ENCODE measurements at regions not wholly inside any gene's neighbourhood (a gene's known extent, or its start where the extent isn't known, plus 50 kb on each side); places are given as distances from the start of the nearest gene placed in this dataset.

DNA sequence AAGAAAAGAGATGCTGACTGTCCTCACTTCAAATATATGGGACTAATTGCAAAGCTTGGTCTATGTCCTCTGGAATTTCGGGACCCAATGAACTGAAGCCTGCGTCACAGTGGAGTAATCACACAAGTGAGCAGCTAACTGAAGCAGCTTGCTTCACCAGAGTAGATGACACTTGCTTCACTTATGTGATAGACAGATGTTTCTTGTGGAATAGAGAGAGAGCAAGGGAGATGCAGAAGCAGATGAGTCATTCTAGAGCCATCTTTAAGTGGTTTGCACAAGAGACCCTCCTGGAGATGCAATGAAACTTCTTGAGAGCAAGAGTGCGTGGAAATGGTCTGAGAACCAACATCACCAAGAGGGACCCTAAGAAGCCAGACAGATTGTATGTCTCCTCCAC, 1537.1 kb upstream of the FLRT2 start (continued):
- TF ChIP-seq, protein P1, sequence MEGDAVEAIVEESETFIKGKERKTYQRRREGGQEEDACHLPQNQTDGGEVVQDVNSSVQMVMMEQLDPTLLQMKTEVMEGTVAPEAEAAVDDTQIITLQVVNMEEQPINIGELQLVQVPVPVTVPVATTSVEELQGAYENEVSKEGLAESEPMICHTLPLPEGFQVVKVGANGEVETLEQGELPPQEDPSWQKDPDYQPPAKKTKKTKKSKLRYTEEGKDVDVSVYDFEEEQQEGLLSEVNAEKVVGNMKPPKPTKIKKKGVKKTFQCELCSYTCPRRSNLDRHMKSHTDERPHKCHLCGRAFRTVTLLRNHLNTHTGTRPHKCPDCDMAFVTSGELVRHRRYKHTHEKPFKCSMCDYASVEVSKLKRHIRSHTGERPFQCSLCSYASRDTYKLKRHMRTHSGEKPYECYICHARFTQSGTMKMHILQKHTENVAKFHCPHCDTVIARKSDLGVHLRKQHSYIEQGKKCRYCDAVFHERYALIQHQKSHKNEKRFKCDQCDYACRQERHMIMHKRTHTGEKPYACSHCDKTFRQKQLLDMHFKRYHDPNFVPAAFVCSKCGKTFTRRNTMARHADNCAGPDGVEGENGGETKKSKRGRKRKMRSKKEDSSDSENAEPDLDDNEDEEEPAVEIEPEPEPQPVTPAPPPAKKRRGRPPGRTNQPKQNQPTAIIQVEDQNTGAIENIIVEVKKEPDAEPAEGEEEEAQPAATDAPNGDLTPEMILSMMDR (conservative IDR thresholded peaks at IDR 0.05; ENCODE audit: low read depth in 2 of 2), result no peak
- no peak for TF ChIP-seq ZNF331 (CRISPR knock-in tag; IDR thresholded peaks at IDR 0.05; ENCODE audit: low read depth)
- no peak for TF ChIP-seq JUNB (IDR thresholded peaks at IDR 0.05; ENCODE audit: unreplicated experiment)
- TF ChIP-seq, protein P2, sequence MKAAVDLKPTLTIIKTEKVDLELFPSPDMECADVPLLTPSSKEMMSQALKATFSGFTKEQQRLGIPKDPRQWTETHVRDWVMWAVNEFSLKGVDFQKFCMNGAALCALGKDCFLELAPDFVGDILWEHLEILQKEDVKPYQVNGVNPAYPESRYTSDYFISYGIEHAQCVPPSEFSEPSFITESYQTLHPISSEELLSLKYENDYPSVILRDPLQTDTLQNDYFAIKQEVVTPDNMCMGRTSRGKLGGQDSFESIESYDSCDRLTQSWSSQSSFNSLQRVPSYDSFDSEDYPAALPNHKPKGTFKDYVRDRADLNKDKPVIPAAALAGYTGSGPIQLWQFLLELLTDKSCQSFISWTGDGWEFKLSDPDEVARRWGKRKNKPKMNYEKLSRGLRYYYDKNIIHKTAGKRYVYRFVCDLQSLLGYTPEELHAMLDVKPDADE (IDR thresholded peaks at IDR 0.05), result no peak
- TF ChIP-seq NANOG (IDR thresholded peaks at IDR 0.05; ENCODE audit: borderline replicate concordance), result no peak
- TF ChIP-seq POLR2AphosphoS5 (IDR thresholded peaks at IDR 0.05; ENCODE audit: low read depth), result no peak

DNA sequence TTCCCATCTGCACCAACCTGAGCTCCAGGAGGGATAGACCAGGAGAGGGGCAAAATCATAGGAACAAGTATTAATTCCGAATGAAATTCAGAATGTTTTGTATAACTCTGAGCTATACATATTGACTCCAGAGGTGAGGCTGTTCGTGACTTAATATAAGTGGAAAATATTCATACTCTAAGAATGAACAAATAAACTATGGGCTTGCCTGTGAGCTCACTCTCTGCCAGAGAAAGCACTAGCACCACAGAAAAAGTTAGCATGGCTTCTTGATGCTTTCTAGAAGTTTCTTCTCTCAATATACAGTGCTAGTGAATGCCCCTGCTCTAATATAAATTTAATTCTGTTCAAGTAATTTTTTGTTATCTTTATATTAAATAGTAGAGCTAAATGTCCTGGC, 1536.4 kb upstream of the FLRT2 start:
- H3K4me3 Mint-ChIP-seq, result no peak overlapping the region
- no peaks in the 10 kb centered on the region for H3F3A ChIP-seq (replicated peaks; ENCODE audit: low read depth)
- no peaks in the 10 kb centered on the region for H4K20me1 ChIP-seq (replicated peaks; ENCODE audit: insufficient read depth)
- H3K4me2 ChIP-seq, result no peak overlapping the region
- no peak overlapping the region for H3K27ac Mint-ChIP-seq
- no peaks in the 10 kb centered on the region for H3K27me3 ChIP-seq (ENCODE audit: insufficient read depth)
- H3K27me3 Mint-ChIP-seq (ENCODE audit: insufficient read depth, low read depth, poor library complexity), result no peaks in the 10 kb centered on the region
- no peaks in the 10 kb centered on the region for H3K4me1 ChIP-seq (ENCODE audit: insufficient read depth)
- H3K4me3 ChIP-seq, result no peak overlapping the region
- DNase-seq (ENCODE audit: low spot score) (no peak), ATAC-seq (no peak)
- peaks cover 19% of the 10 kb centered on the region for H3K9me2 ChIP-seq (ENCODE audit: insufficient read depth)
- no peaks in the 10 kb centered on the region for H3K79me2 ChIP-seq (replicated peaks; ENCODE audit: insufficient read depth)
- H3K9me3 Mint-ChIP-seq, result no peaks in the 10 kb centered on the region
- no peaks in the 10 kb centered on the region for H3K4me1 Mint-ChIP-seq
- no peak overlapping the region for H3K27ac ChIP-seq (ENCODE audit: low read depth)
- H3K36me3 ChIP-seq (ENCODE audit: insufficient read depth), result no peaks in the 10 kb centered on the region
- H3K36me3 Mint-ChIP-seq (ENCODE audit: low read depth), result no peaks in the 10 kb centered on the region
- no peak overlapping the region for H2AFZ ChIP-seq
- TF ChIP-seq ZNF331 (CRISPR knock-in tag; IDR thresholded peaks at IDR 0.05; ENCODE audit: low read depth) (no peak), STAT1 (IDR thresholded peaks at IDR 0.05; ENCODE audit: unreplicated experiment) (no peak), POLR2AphosphoS5 (IDR thresholded peaks at IDR 0.05; ENCODE audit: low read depth) (no peak)
- TF ChIP-seq, protein P1 (conservative IDR thresholded peaks at IDR 0.05; ENCODE audit: low read depth in 2 of 2), result no peak
- TF ChIP-seq, protein P3, sequence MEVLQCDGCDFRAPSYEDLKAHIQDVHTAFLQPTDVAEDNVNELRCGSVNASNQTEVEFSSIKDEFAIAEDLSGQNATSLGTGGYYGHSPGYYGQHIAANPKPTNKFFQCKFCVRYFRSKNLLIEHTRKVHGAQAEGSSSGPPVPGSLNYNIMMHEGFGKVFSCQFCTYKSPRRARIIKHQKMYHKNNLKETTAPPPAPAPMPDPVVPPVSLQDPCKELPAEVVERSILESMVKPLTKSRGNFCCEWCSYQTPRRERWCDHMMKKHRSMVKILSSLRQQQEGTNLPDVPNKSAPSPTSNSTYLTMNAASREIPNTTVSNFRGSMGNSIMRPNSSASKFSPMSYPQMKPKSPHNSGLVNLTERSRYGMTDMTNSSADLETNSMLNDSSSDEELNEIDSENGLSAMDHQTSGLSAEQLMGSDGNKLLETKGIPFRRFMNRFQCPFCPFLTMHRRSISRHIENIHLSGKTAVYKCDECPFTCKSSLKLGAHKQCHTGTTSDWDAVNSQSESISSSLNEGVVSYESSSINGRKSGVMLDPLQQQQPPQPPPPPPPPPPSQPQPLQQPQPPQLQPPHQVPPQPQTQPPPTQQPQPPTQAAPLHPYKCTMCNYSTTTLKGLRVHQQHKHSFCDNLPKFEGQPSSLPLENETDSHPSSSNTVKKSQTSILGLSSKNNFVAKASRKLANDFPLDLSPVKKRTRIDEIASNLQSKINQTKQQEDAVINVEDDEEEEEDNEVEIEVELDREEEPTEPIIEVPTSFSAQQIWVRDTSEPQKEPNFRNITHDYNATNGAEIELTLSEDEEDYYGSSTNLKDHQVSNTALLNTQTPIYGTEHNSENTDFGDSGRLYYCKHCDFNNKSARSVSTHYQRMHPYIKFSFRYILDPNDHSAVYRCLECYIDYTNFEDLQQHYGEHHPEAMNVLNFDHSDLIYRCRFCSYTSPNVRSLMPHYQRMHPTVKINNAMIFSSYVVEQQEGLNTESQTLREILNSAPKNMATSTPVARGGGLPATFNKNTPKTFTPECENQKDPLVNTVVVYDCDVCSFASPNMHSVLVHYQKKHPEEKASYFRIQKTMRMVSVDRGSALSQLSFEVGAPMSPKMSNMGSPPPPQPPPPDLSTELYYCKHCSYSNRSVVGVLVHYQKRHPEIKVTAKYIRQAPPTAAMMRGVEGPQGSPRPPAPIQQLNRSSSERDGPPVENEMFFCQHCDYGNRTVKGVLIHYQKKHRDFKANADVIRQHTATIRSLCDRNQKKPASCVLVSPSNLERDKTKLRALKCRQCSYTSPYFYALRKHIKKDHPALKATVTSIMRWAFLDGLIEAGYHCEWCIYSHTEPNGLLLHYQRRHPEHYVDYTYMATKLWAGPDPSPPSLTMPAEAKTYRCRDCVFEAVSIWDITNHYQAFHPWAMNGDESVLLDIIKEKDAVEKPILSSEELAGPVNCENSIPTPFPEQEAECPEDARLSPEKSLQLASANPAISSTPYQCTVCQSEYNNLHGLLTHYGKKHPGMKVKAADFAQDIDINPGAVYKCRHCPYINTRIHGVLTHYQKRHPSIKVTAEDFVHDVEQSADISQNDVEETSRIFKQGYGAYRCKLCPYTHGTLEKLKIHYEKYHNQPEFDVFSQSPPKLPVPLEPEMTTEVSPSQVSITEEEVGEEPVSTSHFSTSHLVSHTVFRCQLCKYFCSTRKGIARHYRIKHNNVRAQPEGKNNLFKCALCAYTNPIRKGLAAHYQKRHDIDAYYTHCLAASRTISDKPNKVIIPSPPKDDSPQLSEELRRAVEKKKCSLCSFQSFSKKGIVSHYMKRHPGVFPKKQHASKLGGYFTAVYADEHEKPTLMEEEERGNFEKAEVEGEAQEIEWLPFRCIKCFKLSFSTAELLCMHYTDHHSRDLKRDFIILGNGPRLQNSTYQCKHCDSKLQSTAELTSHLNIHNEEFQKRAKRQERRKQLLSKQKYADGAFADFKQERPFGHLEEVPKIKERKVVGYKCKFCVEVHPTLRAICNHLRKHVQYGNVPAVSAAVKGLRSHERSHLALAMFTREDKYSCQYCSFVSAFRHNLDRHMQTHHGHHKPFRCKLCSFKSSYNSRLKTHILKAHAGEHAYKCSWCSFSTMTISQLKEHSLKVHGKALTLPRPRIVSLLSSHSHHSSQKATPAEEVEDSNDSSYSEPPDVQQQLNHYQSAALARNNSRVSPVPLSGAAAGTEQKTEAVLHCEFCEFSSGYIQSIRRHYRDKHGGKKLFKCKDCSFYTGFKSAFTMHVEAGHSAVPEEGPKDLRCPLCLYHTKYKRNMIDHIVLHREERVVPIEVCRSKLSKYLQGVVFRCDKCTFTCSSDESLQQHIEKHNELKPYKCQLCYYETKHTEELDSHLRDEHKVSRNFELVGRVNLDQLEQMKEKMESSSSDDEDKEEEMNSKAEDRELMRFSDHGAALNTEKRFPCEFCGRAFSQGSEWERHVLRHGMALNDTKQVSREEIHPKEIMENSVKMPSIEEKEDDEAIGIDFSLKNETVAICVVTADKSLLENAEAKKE (CRISPR knock-in tag; IDR thresholded peaks at IDR 0.05), result no peak
- TF ChIP-seq, protein P2 (IDR thresholded peaks at IDR 0.05), result no peak

All from GM23338 (cell line).